SHP77 (cell line): ENCODE measurements at regions not wholly inside any gene's neighbourhood (a gene's known extent, or its start where the extent isn't known, plus 50 kb on each side); places are given as distances from the start of the nearest gene placed in this dataset.
"Not testable (repeated sequence)": the region's sequence is repeated elsewhere in the genome, so short reads cannot be mapped to it uniquely, and the experiment has no call there.

Experiments used
- DNase-seq, 2 experiments: peaks; one replicate each; lab custom pipeline; 2025; lab: John Stamatoyannopoulos, UW

DNA sequence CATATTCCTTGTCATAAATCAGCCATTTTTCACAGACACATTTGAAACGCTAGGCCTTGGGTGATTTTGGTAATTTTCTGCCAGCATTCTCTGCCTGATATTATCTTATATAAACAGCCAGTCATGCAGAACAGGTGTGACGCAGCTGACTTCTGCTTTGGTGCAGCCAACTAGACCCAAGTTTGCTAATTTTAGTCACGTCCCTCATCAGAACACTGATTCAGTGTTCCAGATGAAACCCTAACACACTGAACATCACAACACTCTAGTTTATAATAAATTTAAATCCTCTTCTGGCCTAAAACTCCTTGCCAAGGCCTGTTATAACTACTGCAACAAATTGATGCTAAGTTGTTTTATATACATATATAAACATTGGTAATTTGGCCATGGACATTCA is 386.1 kb downstream of the SEC23A start:
- peak in 1 of 2 experiments; percentile 25 for DNase-seq

DNA sequence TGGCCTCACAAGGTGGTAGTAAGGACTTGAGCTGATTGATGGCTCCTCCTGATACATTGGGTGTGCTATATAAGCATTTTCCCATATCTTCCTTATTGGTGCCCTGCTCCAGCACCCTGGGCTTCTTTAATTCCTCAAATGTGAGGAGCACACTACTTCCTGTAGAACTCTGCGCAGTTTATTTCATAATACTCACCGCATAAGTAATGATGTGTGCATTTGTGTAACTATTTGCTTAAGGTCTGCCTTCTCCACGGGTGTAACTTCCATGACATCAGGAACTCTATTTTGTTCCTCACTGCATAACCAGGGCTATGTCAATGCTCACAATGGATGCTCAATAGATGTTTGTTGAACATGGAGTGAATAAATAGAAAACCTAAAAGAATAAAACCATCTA is 392.2 kb downstream of the SEC23A start:
- DNase-seq = no peak

- no peak for DNase-seq
Measured at GRCh38 chr14:38710196-38710595, 392.8 kb downstream of the SEC23A start.

DNA sequence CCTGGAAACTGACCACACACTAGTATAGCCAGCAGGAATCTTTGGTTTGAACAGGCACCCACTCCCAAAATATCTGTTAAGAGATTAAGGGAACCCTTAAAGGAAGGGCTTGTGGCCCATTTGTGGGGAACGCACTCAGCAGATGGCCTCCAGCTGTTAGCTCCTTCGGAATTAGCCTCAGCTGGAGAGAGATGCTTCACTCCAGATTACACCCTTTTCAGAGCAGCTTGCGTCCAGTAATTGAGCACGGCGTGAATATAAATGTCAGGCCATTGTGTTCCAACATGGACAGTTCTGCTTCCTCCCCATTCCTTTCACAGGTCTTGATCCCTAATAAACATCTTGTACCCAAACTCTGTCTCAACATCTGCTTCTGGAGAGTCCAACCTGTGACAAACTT is 397.8 kb downstream of the SEC23A start:
- DNase-seq = no peak

DNA sequence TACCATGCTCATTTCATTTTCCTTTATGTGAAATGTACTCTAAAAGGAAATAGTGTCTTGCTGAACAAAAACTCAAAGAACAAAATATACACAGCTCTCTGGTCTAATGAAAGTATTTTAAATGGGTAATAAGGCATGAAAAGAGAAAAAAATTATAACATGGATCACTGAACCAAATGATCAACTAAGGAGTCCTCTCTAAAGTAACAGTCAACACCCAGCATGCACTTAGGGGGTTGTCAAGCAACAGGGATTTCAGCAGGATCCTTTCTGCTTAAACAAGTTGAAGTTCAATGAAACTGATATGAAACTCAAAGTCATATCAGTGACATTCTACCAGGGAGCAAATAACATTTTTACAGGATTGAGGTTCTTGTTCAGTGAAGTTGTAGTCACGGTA is 398.8 kb downstream of the SEC23A start:
- no peak for DNase-seq

DNA sequence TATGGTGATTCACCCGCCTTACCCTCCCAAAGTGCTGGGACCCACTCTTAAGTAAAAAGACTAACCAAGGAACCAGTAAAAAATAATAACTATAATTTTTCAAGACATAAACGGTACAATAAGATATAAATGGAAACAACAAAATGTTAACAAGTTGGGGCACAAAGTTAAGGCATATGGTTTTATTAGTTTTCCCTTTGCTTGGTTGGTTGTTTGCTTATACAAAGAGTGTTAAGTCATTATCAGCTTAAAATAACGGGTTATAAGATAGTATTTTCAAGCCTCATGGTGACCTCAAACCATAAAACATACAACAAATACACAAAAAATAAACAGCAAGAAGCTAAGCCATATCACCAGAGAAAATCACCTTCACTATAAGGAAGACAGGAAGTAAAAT is 406.1 kb downstream of the SEC23A start:
- DNase-seq = no peak

DNA sequence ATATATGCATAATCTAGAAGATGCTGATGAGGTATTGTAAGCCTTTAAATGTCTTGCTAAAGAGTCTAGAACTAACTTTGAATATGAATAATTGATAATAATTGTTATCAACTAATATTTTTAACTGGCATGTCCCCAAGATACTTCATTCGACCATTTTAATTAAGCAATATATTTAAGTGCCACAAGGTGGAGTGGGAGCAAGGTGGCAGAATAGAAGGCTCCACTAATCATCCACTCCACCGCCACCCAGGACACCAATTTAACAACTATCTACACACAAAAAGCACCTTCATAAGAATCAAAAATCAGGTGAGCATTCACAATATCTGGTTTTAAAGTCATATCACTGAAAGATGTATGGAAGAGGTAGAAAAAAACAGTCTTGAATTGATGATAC is 409.6 kb downstream of the SEC23A start:
- DNase-seq = no peak

- DNase-seq = no peak
Measured at GRCh38 chr14:38669027-38669426, 413.1 kb upstream of the CLEC14A start.

DNA sequence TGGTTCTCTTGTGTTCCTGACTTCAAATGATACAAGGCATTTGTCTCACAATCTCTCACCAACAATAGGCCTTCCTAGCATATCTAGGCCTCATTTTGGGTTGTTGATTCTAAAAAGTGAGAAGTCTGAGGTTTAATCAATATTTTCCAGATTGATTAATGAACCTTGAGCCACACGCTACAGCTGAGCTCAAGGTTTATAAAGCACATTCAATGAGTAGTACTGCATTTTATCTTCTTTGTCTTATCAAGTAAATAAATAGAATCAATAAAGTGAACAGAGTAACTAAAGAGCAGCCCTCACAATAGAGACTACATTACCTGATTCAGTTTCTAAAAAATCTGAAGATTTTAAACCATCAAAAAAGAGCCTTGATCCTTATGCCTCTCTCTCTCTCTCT is 407.5 kb upstream of the CLEC14A start:
- DNase-seq = no peak

GRCh38 chr14:38662781-38663180 is 406.9 kb upstream of the CLEC14A start:
- peak in 1 of 2 experiments; percentile 35 for DNase-seq

GRCh38 chr14:38646391-38646790 is 390.5 kb upstream of the CLEC14A start:
- DNase-seq = peak in 1 of 2 experiments; percentile 18

GRCh38 chr14:38634913-38635312 is 379.0 kb upstream of the CLEC14A start:
- not testable (repeated sequence) for DNase-seq

DNA sequence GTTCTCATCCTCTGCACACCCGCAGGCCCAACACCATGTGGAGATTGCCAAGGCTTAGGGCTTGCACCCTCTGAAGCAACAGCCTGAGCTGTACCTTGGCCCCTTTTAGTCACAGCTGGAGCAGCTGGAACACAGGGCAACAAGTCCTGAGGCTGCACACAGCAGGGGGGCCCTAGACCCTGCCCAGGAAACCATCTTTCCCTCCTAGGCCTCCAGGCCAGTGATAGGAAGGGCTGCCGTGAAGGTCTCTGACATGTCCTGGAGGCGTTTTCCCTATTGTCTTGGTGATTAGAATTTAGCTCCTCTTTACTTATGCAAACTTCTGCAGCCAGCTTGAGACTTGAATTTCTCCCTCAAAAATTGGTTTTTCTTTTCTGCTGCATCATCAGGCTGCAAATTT is 373.5 kb upstream of the CLEC14A start:
- DNase-seq = no peak

DNA sequence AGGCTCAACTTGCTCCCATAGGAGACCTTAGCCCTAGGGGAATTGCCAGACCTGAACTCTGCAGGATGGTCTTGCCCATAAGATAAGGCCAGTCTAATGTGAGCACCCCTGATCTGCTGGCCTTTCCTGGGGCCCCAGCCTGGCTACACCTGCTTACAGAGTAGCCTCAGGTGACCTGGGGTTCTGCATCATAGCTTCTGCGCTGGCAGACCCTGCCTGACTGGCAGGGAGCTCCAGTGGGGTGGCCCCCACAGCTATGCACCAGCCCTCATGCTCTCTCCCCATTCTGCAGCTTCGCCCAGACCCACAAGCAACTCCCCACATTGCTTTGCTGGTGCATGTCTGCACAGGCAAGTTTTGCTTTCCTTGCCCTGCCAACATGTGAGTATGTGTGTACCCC is 371.3 kb upstream of the CLEC14A start:
- no peak for DNase-seq

DNA sequence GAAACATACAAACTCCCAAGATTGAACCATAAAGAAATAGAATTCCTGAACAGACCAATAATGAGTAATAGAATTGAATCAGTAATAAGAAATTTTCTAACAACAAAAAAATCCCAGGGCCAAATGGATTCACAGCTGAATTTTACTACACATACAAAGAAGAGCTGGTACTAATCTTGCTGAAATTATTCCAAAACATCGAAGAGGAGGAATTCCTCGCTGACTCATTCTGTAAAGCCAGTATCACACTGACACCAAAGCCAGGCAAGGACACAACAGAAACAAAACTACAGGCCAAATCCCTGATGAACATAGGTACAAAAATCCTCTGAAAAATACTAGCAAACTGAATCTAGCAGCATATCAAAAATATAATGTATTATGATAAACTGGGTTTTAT is 367.8 kb upstream of the CLEC14A start:
- no peak for DNase-seq

- no peak for DNase-seq
Measured at GRCh38 chr14:38618514-38618913, 362.6 kb upstream of the CLEC14A start.

DNA sequence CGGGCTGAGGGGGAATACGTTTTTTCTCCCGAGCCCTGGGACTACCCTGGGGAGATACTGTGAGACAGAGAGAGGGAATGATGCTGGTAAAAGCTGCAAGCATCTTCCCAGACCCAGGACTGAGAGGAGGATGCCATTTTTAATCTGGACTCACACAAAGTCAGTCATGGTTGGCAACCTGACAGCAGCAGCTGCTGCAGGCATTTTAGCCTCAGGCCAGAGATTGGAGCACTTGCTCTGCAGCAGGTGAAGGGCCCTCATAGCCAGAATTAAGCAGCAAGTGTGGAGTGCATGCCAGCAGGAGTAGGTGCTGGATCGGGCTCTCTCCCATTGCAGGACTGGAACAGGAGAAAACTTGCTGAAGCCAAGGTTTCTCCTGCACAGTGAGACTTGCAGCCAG is 361.1 kb upstream of the CLEC14A start:
- DNase-seq = peak in 1 of 2 experiments; percentile 32

- no peak for DNase-seq
Measured at GRCh38 chr14:38611928-38612327, 356.0 kb upstream of the CLEC14A start.

DNA sequence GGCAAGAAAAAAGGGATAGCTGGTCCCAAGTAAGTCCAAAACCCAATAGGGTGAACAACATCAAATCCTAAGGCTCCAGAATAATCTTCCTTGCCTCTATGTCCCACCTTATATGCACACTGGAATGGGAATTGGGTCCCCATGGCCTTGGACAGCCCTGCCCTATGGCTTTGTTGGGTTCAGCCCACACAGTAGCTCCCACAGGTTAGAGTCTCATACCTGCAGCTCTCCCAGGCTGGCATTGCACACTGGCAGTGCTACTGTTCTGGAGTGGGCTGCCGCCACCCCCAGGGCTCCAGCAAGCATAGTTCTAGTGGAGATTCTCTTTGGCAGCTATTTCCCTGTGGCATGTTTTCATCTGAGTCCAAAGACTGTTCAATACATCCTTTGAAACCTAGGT is 352.4 kb upstream of the CLEC14A start:
- no peak for DNase-seq

GRCh38 chr14:38605193-38606114 is 349.6 kb upstream of the CLEC14A start:
- no peak for DNase-seq

GRCh38 chr14:38600572-38600971 is 344.7 kb upstream of the CLEC14A start:
- not testable (repeated sequence) for DNase-seq

DNA sequence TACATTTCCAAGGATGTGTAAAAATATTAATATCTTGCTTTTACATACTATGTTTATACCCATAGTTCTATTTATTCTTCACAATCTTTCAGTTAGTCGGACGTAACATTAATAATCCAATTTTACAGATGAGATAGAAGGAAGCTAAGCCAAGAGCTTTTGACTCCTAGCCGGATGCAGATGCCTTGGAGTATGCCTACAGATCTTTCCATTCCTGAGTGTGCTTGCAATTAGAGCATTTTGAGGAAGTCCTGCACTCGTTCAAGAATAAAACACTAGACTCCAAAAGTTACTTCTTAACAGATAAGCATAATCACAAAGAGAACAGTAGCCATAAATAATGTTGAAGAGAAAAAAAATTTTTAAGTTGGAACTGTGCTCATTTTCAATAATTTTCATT is 337.6 kb upstream of the CLEC14A start:
- DNase-seq = no peak

GRCh38 chr14:38592764-38593442 is 337.0 kb upstream of the CLEC14A start:
- no peak for DNase-seq
